Spleen (tissue), 11 donors: ENCODE measurements at regions not wholly inside any gene's neighbourhood (a gene's known extent, or its start where the extent isn't known, plus 50 kb on each side); places are given as distances from the start of the nearest gene placed in this dataset.

ENCODE experiments used
- DNase-seq: peaks from one replicate; pipeline ENCODE4 v3.0.0-alpha.2; 2020
- H3K27ac ChIP-seq, 8 donors: fragments of 200-600 bp; sonication (generic) in 7 of 8; 1 replicate in 4 of 8; 2 replicates in 4 of 8; pipeline versions ENCODE4 v1.5.0 to v1.8.0; 2016 to 2021; ENCODE audit warnings: inconsistent platforms in 4 of 8, mild to moderate bottlenecking in 4 of 8, moderate library complexity in 1 of 8
- H3K27me3 ChIP-seq, 7 donors: fragments of 200-600 bp; sonication (generic) in 6 of 7; replicated peaks in 1 of 7; 1 replicate in 4 of 7; 2 replicates in 3 of 7; pipeline versions ENCODE4 v1.5.0 to v1.8.0; 2016 to 2021; ENCODE audit warnings: inconsistent platforms in 3 of 7, mild to moderate bottlenecking in 1 of 7
- H3K36me3 ChIP-seq, 6 donors: fragments of 200-600 bp; sonication (generic) in 5 of 6; 1 replicate in 4 of 6; 2 replicates in 2 of 6; pipeline versions ENCODE4 v1.5.0 to v1.8.0; 2016 to 2021; ENCODE audit warnings: inconsistent platforms in 2 of 6
- H3K4me1 ChIP-seq, 6 donors: fragments of 200-600 bp; sonication (generic) in 5 of 6; 1 replicate in 3 of 6; 2 replicates in 3 of 6; pipeline versions ENCODE4 v1.5.0 to v1.8.0; 2016 to 2021; ENCODE audit warnings: inconsistent platforms in 3 of 6
- H3K4me3 ChIP-seq, 8 donors: fragments of 200-600 bp; sonication (generic) in 7 of 8; 1 replicate in 4 of 8; 2 replicates in 4 of 8; pipeline versions ENCODE4 v1.5.0 to v1.8.0; 2016 to 2021; ENCODE audit warnings: inconsistent platforms in 4 of 8, mild to moderate bottlenecking in 4 of 8, moderate library complexity in 2 of 8
- H3K9me3 ChIP-seq, 8 donors: fragments of 200-600 bp; sonication (generic) in 7 of 8; 1 replicate in 4 of 8; 2 replicates in 4 of 8; pipeline versions ENCODE4 v1.5.0 to v1.8.0; 2016 to 2021; ENCODE audit warnings: inconsistent platforms in 4 of 8
- POLR2A ChIP-seq, 3 donors: fragments of 450-650 bp; IDR thresholded peaks; one replicate each; pipeline ENCODE4 v1.5.1; 2017; ENCODE audit warnings: antibody characterized with exemption in 3 of 3, mild to moderate bottlenecking in 1 of 3
- POLR2AphosphoS5 ChIP-seq, 3 donors: sonication (generic); formaldehyde crosslinking; IDR thresholded peaks; one replicate each; pipeline ENCODE4 v1.5.1; 2017; ENCODE audit warnings: antibody characterized with exemption in 3 of 3
- WGBS, 5 donors: extraction: QIAGEN DNeasy Blood & Tissue Kit in 3 of 5; methylation state at CpG; one replicate each; pipeline versions ENCODE4 v1.1.5 to v1.1.7; 2013 to 2018; 5-methylcytosine and 5-hydroxymethylcytosine counted together
- intact Hi-C: fragments of 100-400 bp; cut with DNase I; formaldehyde crosslinking; loops from one replicate; pipeline ENCODE4 v1.15.0; 2023; ENCODE audit warnings: low total_unique reads
- TF ChIP-seq, protein P1 (sequence below), 11 experiments: fragments of 200-600 bp in 7 of 11; fragments of 450-650 bp in 4 of 11; sonication (generic) in 4 of 11; IDR thresholded peaks in 8 of 11; conservative IDR thresholded peaks in 3 of 11; 1 replicate in 7 of 11; 2 replicates in 4 of 11; pipeline versions ENCODE4 v1.4.0 to v1.8.0; 2016 to 2021; ENCODE audit warnings: antibody characterized with exemption in 11 of 11, inconsistent platforms in 4 of 11, mild to moderate bottlenecking in 1 of 11
- donor health status: healthy with polysubstance abuse.
- donor health status: DM: no; HTN: no; CAD: no; lungs with moderate emphysema.
- donor health status: DM: no; HTN: no; CAD: no.
- donor health status: Bipolar disorder and iron deficiency.
- donor health status: healthy.
- donor health status: DM: no; HTN: no; CAD: no.
- donor health status: DM: yes; HTN: yes; CAD: no.

DNA sequence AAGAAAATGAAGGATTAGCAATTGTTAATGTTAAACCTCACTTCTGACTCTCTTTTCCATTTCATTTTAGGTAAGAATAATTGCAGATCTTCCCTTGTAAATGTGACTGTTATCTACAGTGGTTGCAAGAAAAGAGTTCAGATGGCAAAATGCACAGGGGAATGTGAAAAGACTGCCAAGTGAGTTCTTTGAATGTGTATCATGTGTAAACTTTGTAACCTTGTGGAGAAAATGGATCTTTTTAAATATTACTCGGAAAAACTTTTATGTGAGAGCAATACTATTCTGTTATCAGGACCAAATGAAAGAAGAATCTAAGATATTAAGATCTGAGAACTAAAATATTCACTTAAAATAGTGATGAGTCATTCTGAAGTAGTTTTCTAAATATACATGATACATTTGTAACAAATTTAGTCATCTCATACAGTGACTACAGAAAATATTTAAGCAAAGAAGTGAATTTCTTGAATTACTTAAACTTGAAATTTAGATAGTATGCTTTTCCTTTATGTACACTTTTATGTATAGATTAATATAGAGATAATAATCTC lies 122.5 kb upstream of the CNTN1 start:
- TF ChIP-seq, protein P1, sequence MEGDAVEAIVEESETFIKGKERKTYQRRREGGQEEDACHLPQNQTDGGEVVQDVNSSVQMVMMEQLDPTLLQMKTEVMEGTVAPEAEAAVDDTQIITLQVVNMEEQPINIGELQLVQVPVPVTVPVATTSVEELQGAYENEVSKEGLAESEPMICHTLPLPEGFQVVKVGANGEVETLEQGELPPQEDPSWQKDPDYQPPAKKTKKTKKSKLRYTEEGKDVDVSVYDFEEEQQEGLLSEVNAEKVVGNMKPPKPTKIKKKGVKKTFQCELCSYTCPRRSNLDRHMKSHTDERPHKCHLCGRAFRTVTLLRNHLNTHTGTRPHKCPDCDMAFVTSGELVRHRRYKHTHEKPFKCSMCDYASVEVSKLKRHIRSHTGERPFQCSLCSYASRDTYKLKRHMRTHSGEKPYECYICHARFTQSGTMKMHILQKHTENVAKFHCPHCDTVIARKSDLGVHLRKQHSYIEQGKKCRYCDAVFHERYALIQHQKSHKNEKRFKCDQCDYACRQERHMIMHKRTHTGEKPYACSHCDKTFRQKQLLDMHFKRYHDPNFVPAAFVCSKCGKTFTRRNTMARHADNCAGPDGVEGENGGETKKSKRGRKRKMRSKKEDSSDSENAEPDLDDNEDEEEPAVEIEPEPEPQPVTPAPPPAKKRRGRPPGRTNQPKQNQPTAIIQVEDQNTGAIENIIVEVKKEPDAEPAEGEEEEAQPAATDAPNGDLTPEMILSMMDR (IDR thresholded peaks at IDR 0.05 in 8 of 11, conservative IDR thresholded peaks at IDR 0.05 in 3 of 11) = no peak
- no peak for TF ChIP-seq POLR2AphosphoS5 (IDR thresholded peaks at IDR 0.05)
- TF ChIP-seq POLR2A (IDR thresholded peaks at IDR 0.05) = no peak
- no peaks in the 10 kb centered on the region for H3K27me3 ChIP-seq
- 63 to 86% (median 84%) methylated on average over 1 of the region's 1 CpG for WGBS, 5 donors
- H3K4me1 ChIP-seq = no peaks in the 10 kb centered on the region
- no peaks in the 10 kb centered on the region for H3K36me3 ChIP-seq
- no peaks in the 10 kb centered on the region for H3K9me3 ChIP-seq
- no peak overlapping the region for H3K27ac ChIP-seq
- H3K4me3 ChIP-seq = no peak overlapping the region
- no peak for DNase-seq
- intact Hi-C loops = no loop called here

- no peak for DNase-seq
- intact Hi-C loops = no loop called here
- H3K9me3 ChIP-seq = no peaks in the 10 kb centered on the region
- TF ChIP-seq POLR2AphosphoS5 (IDR thresholded peaks at IDR 0.05) (no peak), POLR2A (IDR thresholded peaks at IDR 0.05) (no peak)
- TF ChIP-seq, protein P1 (IDR thresholded peaks at IDR 0.05 in 8 of 11, conservative IDR thresholded peaks at IDR 0.05 in 3 of 11) = no peak
- H3K27ac ChIP-seq = no peak overlapping the region
- no peaks in the 10 kb centered on the region for H3K4me1 ChIP-seq
- H3K27me3 ChIP-seq = no peaks in the 10 kb centered on the region
- no peak overlapping the region for H3K4me3 ChIP-seq
- H3K36me3 ChIP-seq = no peaks in the 10 kb centered on the region
Observed at GRCh38 chr12:40573024-40573423, 119.2 kb upstream of the CNTN1 start.

DNA sequence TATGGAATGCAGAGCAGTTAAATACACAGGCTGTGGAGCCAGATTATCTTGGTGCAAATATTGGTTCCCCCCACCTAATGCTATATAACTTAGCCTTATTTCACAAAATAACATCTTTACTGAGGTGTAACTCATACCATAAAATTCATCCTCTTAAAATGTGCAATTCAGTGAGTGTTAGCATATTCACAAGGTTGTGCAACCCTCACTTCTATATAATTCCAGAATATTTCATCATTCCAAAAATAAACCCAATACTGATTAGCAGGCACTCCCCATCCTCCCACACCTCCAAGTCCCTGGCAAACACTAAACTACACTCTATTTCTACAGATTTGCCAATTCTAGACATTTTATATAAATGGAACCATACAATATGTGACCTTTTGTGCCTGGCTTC lies 116.3 kb upstream of the CNTN1 start:
- Histone ChIP-seq H3K27ac (no peak overlapping the region), H3K4me1 (no peaks in the 10 kb centered on the region), H3K27me3 (no peaks in the 10 kb centered on the region), H3K36me3 (no peaks in the 10 kb centered on the region), H3K4me3 (no peak overlapping the region), H3K9me3 (peaks cover 0 to 13% (median 9%) of the 10 kb centered on the region in 8 donors)
- no peak for DNase-seq
- intact Hi-C loops = no loop called here
- no peak for TF ChIP-seq POLR2A (IDR thresholded peaks at IDR 0.05)
- no peak for TF ChIP-seq POLR2AphosphoS5 (IDR thresholded peaks at IDR 0.05)
- TF ChIP-seq, protein P1 (IDR thresholded peaks at IDR 0.05 in 8 of 11, conservative IDR thresholded peaks at IDR 0.05 in 3 of 11) = no peak

- H3K27ac ChIP-seq = no peak overlapping the region
- 83 to 91% (median 89%) methylated on average over 1 of the region's 1 CpG for WGBS, 5 donors
- no peaks in the 10 kb centered on the region for H3K27me3 ChIP-seq
- no peaks in the 10 kb centered on the region for H3K36me3 ChIP-seq
- TF ChIP-seq POLR2A (IDR thresholded peaks at IDR 0.05) (no peak), POLR2AphosphoS5 (IDR thresholded peaks at IDR 0.05) (no peak)
- TF ChIP-seq, protein P1 (IDR thresholded peaks at IDR 0.05 in 8 of 11, conservative IDR thresholded peaks at IDR 0.05 in 3 of 11) = no peak
- H3K9me3 ChIP-seq = peaks cover 0 to 24% (median 20%) of the 10 kb centered on the region in 8 donors
- H3K4me3 ChIP-seq = no peak overlapping the region
- no peaks in the 10 kb centered on the region for H3K4me1 ChIP-seq
- intact Hi-C loops = no loop called here
- no peak for DNase-seq
Observed at GRCh38 chr12:40577834-40578233, 114.4 kb upstream of the CNTN1 start.
